ENCODE measurements at regions not wholly inside any gene's neighbourhood (a gene's known extent, or its start where the extent isn't known, plus 50 kb on each side); places are given as distances from the start of the nearest gene placed in this dataset.

- TF ChIP-seq SPI1 (IDR thresholded peaks at IDR 0.05; ENCODE audit: borderline replicate concordance, low read depth) (no peak), CTCF (IDR thresholded peaks at IDR 0.05; ENCODE audit: insufficient read depth, low read length) (no peak), POLR2AphosphoS5 (IDR thresholded peaks at IDR 0.05; ENCODE audit: low read depth) (no peak), GABPA (IDR thresholded peaks at IDR 0.05; ENCODE audit: low read depth) (no peak), REST (IDR thresholded peaks at IDR 0.05; ENCODE audit: insufficient replicate concordance, low read depth) (no peak)
Measured at GRCh38 chr9:135307300-135307699, 172.3 kb upstream of the PPP1R26 start.
